Mucosa of stomach (tissue), 1 donor: ENCODE measurements at regions not wholly inside any gene's neighbourhood (a gene's known extent, or its start where the extent isn't known, plus 50 kb on each side); places are given as distances from the start of the nearest gene placed in this dataset.

Source experiments
- H3K27me3 ChIP-seq: one replicate; pipeline ENCODE4 v1.7.0; 2013; ENCODE audit warnings: mild to moderate bottlenecking, low read length; ENCODE audit not compliant: control insufficient read depth, insufficient read depth
- H3K36me3 ChIP-seq: one replicate; pipeline ENCODE4 v1.7.0; 2013; ENCODE audit warnings: low read length; ENCODE audit not compliant: control insufficient read depth, insufficient read depth
- H3K4me1 ChIP-seq: one replicate; pipeline ENCODE4 v1.7.0; 2013; ENCODE audit warnings: mild to moderate bottlenecking, low read length; ENCODE audit not compliant: control insufficient read depth, insufficient read depth
- H3K4me3 ChIP-seq: one replicate; pipeline ENCODE4 v1.7.0; 2013; ENCODE audit warnings: low read length
- H3K9ac ChIP-seq: one replicate; pipeline ENCODE4 v1.7.0; 2013; ENCODE audit warnings: mild to moderate bottlenecking, low read length, moderate library complexity
- H3K9me3 ChIP-seq: one replicate; pipeline ENCODE4 v1.7.0; 2013; ENCODE audit warnings: mild to moderate bottlenecking, low read length, moderate library complexity; ENCODE audit not compliant: control insufficient read depth
- donor health status: Pancreatic carcinoma.

GRCh38 chr5:172588380-172588779, 52.7 kb upstream of the NEURL1B start:
- Histone ChIP-seq H3K4me1 (no peaks in the 10 kb centered on the region), H3K27me3 (no peaks in the 10 kb centered on the region), H3K36me3 (no peaks in the 10 kb centered on the region), H3K9me3 (no peaks in the 10 kb centered on the region), H3K4me3 (no peak overlapping the region), H3K9ac (no peak overlapping the region)

GRCh38 chr5:172587061-172587405, 54.0 kb upstream of the NEURL1B start:
- Histone ChIP-seq H3K27me3 (no peaks in the 10 kb centered on the region), H3K4me3 (no peak overlapping the region), H3K9me3 (no peaks in the 10 kb centered on the region), H3K4me1 (no peaks in the 10 kb centered on the region), H3K9ac (no peak overlapping the region), H3K36me3 (no peaks in the 10 kb centered on the region)

DNA sequence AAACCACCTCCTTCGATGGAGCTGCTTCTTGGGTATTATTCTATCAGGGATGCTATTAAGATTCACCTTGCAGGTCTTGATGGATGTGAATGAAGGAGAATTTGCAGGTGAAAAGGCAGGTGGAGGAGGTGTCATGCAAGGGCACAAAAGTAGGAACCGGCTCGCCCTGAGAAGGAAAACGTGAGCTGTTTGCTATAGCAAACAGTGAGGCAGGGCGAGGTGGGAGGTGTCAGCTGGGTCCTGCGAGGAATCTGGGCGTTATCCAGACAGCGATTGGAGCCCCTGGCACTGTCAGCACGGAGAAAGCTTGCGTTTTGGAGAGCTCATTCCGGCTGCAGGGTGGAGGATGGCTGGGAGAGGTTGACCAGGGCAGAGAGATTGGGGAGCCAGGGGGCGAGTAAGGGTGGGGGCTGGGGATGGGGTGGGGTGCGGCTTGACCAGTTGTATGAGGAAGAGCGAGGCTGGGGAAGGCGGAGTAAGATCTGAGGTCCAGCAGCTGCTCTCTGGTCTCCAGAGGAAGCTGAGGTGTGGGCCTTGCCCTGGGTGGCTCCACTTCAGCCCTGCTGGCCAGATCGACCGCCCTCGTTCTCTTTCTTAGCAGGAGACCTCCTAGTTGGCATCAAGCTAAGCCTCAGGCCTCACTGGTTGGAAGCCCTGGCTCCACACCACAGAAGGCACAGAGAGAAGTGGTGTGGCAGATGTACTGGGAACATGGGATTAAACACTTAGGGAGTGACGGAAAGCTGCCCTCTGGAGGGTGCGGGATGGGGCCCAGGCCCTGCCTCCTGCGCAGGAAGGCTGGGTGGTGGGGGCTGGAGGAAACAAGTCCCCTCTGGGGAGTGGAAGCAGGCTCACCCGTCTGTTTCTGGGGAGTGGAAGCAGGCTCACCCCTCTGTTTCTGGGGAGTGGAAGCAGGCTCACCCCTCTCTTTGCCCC, 54.7 kb upstream of the NEURL1B start:
- Histone ChIP-seq H3K4me1 (no peaks in the 10 kb centered on the region), H3K4me3 (no peak overlapping the region), H3K9me3 (no peaks in the 10 kb centered on the region), H3K36me3 (no peaks in the 10 kb centered on the region), H3K27me3 (no peaks in the 10 kb centered on the region), H3K9ac (no peak overlapping the region)

DNA sequence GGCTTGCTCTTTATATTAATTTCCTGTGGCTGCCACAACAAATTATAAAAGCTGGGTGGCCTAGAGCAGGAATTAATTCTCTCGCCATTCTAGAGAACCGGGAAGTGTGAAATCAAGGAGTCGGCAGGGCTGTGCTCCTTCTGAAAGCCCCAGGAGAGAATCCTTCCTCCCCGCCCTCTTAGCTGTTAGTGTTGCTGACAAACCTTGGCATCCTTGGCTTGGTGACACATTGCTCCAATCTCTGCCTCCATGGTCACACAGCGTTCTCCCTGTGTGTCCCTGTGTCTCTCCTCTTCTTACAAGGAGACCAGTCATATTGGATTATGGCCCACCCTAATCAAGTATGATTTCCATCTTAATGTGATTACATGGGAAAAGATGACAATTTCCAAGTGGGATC, 55.9 kb upstream of the NEURL1B start:
- Histone ChIP-seq H3K4me3 (no peak overlapping the region), H3K27me3 (no peaks in the 10 kb centered on the region), H3K36me3 (no peaks in the 10 kb centered on the region), H3K4me1 (no peaks in the 10 kb centered on the region), H3K9me3 (no peaks in the 10 kb centered on the region), H3K9ac (no peak overlapping the region)

DNA sequence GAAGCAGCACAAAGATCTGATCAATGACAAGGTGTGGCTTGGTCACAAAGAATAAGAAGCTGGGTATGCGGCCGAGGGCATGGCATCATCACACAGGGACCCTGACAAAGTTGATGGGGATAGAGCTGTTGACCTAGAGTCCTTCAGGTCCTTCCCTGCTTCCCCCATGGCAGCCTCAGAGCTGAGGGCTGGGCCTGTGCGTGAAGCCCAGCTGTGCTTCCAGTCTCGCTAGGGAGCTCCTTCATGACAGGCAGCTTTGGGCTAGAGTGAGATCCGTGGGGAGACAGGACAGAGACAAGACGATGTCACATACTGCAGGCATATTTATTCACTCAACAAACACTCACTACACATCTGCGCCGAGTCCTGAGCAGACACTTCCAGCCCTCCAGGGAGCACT, 56.4 kb upstream of the NEURL1B start:
- Histone ChIP-seq H3K4me1 (no peaks in the 10 kb centered on the region), H3K9me3 (no peaks in the 10 kb centered on the region), H3K9ac (no peak overlapping the region), H3K4me3 (no peak overlapping the region), H3K36me3 (no peaks in the 10 kb centered on the region), H3K27me3 (no peaks in the 10 kb centered on the region)

GRCh38 chr5:172583931-172584511, 57.0 kb upstream of the NEURL1B start:
- H3K4me3 ChIP-seq, result no peak overlapping the region
- no peaks in the 10 kb centered on the region for H3K27me3 ChIP-seq
- H3K4me1 ChIP-seq, result no peaks in the 10 kb centered on the region
- no peaks in the 10 kb centered on the region for H3K9me3 ChIP-seq
- H3K36me3 ChIP-seq, result no peaks in the 10 kb centered on the region
- no peak overlapping the region for H3K9ac ChIP-seq

DNA sequence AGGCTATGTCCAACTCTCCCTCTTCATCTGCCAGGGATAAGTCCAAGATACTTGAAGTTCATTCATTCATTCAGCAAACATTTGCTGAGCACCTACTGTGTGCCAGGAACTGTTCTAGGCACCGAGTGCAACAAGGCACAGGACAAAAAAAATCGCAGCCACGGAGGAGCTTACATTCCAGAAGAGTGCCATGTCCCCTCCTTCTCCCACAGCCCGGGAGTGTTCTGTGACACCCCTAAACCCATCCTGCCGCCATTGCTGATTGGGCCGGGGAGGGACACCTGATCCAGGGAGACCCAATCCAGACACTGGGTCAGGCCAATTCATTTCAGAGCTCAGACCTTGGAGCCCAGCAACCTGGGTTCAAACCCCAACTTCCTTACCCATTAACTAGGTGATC, 58.1 kb upstream of the NEURL1B start:
- no peak overlapping the region for H3K9ac ChIP-seq
- no peak overlapping the region for H3K4me3 ChIP-seq
- no peaks in the 10 kb centered on the region for H3K9me3 ChIP-seq
- no peaks in the 10 kb centered on the region for H3K27me3 ChIP-seq
- no peaks in the 10 kb centered on the region for H3K36me3 ChIP-seq
- H3K4me1 ChIP-seq, result no peaks in the 10 kb centered on the region

GRCh38 chr5:172581315-172581714, 59.7 kb upstream of the NEURL1B start:
- Histone ChIP-seq H3K9me3 (no peaks in the 10 kb centered on the region), H3K36me3 (no peaks in the 10 kb centered on the region), H3K27me3 (peaks cover under 1% of the 10 kb centered on the region), H3K4me1 (no peaks in the 10 kb centered on the region), H3K9ac (no peak overlapping the region), H3K4me3 (no peak overlapping the region)

GRCh38 chr5:172579403-172579990, 61.6 kb upstream of the NEURL1B start:
- Histone ChIP-seq H3K27me3 (peaks cover 4% of the 10 kb centered on the region), H3K9ac (no peak overlapping the region), H3K36me3 (no peaks in the 10 kb centered on the region), H3K4me1 (peaks cover 2% of the 10 kb centered on the region), H3K9me3 (no peaks in the 10 kb centered on the region), H3K4me3 (no peak overlapping the region)

GRCh38 chr5:172577267-172577909, 63.7 kb upstream of the NEURL1B start:
- Histone ChIP-seq H3K4me3 (no peak overlapping the region), H3K36me3 (no peaks in the 10 kb centered on the region), H3K27me3 (peaks cover 4% of the 10 kb centered on the region), H3K9me3 (no peaks in the 10 kb centered on the region), H3K9ac (no peak overlapping the region), H3K4me1 (peaks cover 2% of the 10 kb centered on the region)

DNA sequence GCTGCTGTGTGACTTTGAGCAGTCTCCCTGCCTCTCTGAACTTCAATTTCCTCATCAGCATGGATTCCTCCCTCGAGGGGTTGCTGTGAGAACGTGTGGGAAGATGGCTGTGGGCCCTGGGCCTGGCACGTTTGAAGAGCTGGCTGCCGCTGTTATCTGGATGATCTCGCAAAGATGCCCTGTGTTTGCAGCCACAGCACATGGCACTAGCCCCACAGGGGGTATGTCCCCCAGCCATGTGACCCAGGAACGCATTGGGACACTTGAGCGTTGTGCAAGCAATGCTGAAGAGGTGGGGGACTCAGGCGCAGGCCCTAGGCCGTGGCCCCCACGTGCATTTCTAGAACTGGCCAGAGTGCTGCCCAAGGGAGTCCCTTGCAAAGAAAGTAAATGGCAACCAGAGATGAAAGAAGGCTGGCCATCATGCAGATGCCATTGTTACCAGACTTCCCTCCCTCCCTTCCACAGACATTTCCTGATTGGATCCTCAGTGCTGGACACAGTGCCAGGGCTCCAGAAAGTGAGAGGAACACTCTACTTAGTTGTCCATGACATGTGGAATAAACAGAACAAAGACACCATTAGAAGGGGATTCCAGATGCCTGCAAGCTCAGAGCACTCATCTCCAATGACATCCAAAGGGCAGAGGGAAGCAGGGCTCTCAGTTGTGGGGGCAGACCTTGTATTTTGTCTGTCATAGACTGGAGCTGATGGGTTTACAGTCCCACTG, 65.1 kb upstream of the NEURL1B start:
- H3K4me1 ChIP-seq, result peaks cover 2% of the 10 kb centered on the region
- H3K9me3 ChIP-seq, result no peaks in the 10 kb centered on the region
- H3K36me3 ChIP-seq, result no peaks in the 10 kb centered on the region
- no peak overlapping the region for H3K4me3 ChIP-seq
- no peak overlapping the region for H3K9ac ChIP-seq
- H3K27me3 ChIP-seq, result peaks cover 4% of the 10 kb centered on the region
